ENCODE measurements at regions not wholly inside any gene's neighbourhood (a gene's known extent, or its start where the extent isn't known, plus 50 kb on each side); places are given as distances from the start of the nearest gene placed in this dataset.
"Not testable (repeated sequence)": the region's sequence is repeated elsewhere in the genome, so short reads cannot be mapped to it uniquely, and the experiment has no call there.

DNA sequence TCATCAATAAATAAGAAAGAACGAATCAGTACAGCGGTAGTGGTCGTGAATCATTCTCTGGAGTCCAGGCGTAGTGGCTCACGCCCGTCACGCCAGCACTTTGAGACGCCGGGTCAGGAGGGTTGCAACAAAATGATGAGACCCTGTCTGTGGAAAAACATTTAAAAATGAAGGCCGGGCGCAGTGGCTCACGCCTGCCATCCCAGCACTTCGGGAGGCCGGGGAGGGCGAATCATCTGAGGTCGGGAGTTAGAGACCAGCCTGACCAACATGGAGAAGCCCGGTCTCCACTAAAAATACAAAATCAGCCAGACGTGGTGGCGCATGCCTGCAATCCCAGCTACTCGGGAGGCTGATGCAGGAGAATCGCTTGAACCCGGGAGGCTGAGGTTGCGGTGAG lies 111.8 kb upstream of the ANKRD30BL start:
- not testable (repeated sequence) for FAIRE-seq

DNA sequence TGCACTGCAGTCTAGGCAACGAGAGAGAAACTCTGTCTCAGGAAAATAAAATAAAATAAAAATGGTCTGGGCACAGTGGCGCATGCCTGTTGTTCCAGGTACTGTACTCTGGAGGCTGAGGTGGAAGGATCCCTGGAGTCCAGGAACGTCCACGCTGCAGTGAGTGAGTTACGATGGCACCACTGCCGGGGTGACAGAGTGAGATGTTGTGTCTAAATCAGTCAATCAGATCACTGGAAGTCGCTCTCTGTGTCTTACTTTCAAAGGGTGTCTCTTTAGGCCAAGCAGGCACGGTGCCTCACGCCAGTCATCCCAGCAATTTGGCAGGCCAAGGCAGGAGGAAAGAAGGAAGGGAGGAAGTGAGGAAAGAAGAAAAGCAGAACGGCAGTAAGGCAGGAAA lies 112.2 kb upstream of the ANKRD30BL start:
- no peak for FAIRE-seq

DNA sequence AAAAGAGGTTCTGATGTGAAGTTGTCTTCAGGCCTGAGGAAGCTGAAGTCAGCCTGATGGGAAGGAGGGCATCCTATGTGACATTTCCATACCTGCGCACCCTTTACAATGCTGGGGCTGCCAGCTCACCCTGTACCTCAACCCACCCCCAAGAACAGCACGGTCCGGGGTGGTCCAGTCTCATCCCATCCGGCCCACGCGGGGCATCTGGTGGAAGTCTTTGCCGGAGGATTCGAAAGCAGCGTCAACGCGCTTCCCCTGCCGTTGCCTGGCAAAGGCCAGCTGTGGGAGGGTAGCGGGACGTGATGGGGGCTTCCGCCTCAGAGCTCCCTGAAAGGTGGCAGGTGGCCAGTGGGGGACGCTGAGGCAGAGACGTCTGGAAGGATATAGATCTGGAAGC lies 113.6 kb upstream of the ANKRD30BL start:
- no peak for FAIRE-seq

DNA sequence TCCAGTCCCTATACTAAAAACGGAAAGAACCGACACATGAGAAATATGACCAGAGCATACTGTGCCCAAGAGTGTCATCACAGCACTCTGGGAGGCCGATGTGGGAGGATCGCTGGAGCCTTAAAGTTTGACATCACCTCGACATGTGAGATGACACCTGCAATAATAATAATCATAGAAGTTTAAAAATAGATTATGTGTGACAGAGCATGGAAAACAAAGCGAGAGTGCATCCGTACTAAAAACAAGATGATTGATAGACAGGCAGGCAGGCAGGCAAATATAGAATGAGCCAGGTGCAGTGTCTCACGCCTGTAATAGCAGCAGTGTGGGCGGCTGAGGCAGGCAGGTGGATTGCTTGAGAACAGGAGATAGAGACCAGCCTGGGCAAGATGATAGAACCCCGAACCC lies 114.8 kb upstream of the ANKRD30BL start:
- no peak for FAIRE-seq

DNA sequence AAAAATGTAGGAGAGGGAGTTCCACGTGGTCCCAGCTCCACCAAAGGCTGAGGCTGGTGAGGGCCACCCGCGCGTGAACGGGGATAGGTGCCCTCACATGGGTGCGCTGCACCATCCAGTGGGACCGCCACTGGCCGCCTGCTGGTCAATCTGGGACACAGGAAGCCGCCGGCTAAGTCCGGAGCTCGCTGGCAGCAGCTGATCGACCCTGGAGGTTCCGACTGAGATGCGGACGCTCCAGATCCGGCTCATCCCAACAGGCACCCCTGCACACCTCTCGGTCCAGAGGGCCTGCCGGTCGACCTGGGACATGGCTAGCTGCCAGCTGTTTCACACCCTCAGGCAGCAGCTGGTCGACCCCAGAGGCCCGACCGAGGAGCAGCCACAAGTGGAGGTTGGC lies 116.5 kb upstream of the ANKRD30BL start:
- no peak for FAIRE-seq

DNA sequence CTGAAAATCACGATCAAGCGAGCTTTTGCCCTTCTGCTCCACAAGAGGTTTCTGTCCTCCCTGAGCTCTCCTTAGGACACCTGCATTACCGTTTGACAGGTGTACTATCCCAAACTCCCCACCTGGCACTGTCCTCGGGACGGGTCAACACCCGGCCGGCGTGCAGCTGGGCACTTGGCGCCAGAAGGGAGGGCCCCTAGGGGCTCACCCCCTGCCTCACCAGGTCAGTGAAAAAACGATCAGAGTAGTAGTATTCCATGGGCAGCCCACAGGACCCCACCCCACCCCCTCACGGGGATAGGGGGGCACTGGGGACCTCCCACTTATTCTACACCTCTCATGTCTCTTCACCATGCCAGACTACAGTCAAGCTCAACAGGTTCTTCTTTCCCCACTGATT lies 117.6 kb upstream of the ANKRD30BL start:
- no peak for FAIRE-seq

DNA sequence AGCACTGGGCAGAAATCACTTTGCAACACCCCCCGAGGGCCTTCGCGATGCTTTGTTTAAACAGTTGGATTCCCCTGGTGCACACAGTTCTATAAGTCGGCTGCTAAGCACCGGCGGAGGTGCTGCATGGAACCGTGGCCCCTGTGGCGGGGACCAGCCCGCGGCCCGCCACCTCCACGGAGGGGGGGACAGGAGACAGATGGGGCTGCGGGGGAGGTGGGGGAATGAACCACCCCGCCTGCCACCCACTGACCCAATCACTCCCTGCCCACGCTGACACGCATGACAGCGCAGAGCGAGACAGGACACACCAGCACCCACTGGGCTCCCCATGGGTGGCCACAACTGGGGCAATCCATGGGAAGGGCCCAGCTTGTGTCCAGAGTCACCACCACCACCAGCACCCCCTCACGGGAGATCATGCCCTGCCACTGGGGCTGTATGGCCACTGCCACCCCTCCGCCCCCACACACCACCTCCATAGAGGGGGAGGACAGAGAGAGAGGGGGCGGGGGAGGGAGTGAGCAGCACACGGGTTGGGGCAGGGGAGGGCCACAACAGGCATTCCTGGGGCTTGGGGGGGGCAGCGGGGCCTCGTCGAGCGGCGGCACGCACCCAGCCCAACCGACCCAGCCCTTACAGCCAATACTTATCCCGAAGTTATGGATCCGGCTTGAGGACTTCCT lies 118.3 kb upstream of the ANKRD30BL start:
- FAIRE-seq, result no peak

DNA sequence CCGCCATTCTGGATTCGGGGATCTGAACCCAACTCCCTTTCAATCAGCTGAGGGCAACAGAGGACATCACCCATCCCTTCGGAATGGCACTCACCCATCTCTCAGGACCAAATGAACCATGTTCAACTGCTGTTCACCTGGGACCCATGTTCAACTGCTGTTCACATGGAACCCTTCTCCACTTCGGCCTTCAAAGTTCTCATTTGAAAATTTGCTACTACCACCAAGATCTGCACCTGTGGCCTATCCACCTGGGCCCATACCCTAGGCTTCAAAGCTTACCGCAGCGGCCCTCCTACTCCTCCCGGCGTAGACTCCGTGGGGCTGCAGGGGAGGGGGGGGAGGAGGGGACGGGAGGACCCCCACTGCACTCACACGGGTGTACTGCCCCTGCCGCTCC lies 119.2 kb upstream of the ANKRD30BL start:
- FAIRE-seq, result no peak

DNA sequence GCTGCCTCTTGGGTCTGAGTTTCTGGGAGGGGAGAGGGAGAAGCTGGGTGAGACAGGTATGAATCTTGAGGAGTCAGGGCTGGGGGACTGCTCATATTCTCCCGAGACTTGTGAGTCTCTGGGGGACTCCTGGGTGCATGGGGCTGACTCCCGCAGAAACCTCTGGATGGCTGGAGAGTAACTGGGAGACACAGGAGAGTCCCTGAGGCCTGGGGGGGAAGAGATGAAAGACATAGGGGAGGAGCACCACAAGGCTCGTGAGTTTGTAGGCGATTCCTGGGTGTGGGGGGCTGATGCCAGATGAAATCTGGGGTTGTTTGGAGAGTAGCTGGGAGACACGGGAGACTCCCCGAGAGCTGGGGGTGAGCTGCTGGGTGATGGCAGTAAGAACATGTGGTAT lies 120.4 kb upstream of the ANKRD30BL start:
- not testable (repeated sequence) for FAIRE-seq

DNA sequence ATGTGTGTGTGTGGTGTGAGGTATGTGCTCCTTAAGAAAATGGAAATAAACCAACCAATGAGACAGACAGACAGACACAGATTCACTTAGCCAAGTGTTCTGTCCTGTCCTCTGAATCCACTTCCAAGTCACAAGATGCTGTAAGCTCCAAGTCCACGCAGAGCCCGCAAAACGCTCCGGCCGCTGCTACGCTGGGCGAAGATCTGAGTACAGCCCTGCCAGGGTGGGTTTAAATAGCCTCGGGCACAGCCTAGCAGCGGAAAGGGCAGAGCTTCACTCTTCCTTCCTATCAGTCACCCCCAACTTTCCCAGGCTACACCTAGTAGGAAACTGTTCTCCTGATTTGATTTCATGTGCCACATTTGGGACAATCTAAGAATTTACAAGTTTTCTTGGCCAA lies 121.2 kb upstream of the ANKRD30BL start:
- FAIRE-seq, result no peak

DNA sequence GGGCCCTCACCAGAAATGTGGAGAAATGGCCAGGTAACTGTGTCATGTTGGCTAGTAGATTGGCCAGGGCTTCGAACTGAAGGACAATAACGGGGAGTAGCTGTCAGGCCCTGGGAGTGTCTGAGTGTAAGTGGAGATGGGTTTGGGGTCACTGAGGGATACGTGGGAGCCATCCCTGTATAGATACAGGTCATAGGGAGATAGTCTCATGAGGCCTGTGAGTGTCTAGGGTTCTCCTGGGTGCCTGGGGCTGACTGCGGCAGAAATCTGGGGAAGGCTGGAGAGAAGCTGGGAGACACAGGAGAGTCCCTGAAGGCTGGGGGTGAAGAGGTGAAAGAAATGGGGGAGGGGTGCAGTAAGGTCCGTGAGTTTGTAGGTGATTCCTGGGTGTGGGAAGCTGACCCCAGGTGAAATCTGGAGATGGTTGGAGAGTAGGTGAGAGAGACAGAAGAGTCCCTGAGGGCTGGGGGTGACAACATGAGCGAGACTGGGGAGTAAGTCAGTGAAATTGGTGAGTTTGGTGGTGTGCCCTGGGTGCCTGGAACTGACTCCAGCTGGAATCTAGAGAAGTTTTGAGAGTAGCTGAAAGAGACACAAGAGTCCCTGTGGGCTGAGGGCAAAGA lies 124.6 kb upstream of the ANKRD30BL start:
- not testable (repeated sequence) for FAIRE-seq

DNA sequence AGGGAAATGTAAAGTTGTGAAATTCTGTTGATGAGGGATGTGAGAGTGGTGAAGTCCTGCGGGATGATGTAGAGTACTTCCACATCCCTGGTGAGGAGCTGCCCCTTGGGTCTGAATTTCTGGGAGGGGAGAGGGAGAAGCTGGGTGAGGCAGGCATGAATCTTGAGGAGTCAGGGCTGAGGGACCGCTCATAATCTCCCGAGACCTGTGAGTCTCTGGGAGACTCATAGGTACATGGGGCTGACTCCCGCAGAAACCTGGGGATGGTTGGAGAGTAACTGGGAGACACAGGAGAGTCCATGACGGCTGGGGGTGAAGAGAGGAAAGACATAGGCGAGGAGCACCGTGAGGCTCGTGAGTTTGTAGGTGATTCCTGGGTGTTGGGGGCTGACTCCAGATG lies 126.2 kb upstream of the ANKRD30BL start:
- not testable (repeated sequence) for FAIRE-seq

DNA sequence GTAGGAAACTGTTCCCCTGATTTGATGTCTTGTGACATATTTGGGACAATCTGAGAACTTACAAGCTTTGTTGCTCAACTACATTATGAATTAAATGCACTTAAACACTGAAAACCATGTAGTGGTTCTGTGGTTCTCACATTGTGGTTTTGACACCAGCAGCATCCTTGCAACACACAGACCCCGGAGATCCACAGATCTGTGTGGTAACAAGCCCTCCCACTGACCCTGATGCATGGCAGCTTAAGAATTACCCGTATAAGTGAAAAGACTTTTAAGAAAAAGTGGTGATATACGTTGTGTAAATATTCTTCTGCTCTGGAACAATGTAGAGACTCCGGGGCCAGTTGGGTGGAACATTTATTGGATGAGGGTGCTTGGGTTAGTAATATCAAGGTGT lies 127.4 kb upstream of the ANKRD30BL start:
- FAIRE-seq, result not testable (repeated sequence)

DNA sequence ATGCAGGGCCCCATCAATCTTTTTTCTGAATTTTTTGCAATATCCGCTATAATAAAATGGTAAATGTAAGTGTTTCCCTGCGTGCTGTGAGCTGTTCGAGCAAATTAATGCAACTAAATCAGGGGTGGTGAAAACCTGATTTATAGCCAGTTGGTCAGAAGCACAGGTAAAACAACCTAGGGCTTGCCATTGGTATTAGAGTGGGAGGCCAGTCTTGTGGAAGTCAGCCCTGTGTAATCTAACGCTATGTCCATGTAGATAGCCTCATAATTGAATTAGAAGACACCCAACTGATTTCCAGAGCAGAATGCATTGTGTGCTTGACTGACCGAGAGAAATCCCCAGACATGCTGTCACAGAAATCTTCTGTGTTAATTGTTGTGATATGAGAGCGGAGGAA lies 126.8 kb upstream of the GPR39 start:
- FAIRE-seq, result not testable (repeated sequence)

DNA sequence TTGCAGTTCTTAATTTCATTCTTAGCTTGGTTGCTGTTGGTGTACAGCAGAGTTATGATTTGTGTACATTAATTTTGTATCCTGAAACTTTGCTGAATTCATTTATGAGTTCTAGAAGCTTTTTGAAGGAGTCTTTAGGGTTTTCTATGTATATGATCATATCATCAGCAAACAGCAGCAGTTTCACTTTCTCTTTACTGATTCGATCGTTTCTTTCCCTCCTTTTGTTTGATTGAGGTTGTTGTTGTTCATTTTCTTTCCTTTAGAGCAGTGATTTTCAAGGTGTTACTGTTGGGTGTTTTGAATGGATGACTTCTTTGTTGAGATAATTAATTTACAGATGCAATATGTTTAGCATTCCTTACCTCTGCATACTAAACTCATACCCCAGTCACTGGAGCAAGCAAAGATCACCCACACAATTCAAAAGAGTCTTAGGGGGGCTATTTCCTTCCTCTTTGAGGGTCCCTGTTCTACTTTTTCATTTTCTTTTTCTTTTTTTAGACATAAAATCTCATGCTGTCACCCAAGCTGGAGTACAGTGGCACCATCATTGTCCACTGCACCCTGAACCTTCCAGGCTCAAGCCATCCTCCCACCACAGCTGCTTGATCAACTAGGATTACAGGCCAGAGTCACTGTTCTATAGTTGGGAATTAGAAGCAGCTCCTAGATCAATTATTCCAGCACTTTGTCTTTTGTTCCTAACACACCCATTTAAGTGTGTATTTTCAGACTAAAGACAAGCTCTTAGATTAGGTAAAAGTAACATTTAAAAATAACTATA lies 115.8 kb upstream of the GPR39 start:
- FAIRE-seq, result not testable (repeated sequence)

DNA sequence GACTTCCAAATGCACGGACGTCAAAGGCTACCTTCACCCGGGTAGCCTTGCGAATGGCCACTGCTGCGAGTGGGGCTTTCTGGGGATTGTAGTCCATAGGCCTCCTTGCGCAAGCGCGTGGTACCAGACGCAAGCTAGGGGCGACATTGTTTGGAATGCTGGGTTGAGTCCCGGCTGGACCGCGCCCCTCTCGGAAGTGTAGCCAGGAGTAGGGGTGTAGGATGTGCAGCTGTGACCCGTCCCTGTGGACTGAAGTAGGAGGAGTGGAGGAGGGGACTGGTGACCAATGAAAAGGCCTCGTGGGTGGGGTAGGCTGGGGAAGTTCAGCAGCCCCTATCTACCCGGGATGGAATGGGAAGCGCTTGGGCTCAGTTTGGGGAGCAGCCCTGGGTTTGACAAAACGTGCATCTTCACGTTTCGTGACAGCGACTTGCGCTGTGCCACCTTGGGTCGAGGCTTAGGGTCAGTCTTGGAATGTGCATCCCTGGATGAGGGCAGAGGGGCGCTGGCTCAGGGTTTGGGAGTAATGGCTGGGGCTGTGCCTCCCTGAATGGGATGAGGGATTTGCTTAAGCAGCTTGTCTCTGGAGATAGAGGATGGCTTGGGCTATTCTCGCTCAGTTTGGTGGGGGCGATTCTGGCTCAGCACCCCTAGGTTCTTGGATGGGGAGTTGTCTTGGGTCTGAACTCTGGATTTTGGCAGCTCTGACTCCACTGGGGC lies 111.8 kb upstream of the GPR39 start:
- not testable (repeated sequence) for FAIRE-seq

DNA sequence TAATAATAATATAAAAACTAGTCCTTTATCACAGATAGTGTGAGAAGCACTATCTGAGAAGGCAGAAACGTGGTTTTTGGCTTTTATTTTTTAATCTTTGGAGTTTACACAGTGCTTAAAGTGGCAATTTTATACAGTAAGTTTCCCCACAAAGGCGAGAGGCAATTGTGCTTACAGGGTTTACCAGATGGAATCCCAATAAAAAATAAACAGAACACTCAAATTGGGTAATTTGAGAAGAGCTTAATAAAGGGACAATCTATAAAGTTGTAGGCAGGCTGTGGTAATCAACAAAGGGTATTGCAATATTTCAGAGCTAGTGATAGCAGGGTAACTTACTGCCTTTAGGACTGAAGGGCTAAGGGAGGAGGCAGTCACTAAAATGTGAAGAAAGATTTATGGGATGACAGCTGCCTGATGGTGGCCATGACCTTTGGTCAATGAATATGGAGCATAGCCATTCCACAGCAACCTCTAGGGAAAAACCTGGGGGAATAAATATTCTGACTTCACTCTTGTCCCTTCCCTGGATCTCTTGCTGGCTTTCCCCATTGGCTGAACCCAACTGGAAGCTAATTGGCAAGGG lies 108.9 kb upstream of the GPR39 start:
- not testable (repeated sequence) for FAIRE-seq

DNA sequence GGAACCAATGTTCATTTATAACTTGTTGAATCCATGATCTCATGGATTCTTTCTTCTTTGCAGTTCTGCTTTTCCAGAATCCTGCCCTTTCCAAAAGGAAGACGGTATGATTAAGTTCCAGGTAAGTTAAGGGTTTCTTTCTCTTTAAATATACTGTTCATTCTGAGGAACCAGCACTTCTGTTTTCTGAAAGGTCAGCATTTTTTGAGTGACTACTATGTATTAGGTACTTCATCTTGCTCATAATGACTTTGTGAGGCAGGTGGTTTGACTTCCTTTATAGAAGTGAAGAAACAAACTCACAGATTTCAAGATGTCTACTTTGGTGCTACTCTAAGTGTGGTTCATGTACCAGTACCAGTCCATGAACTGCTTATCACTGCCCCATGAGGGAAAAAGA lies 107.4 kb upstream of the GPR39 start:
- FAIRE-seq, result not testable (repeated sequence)

DNA sequence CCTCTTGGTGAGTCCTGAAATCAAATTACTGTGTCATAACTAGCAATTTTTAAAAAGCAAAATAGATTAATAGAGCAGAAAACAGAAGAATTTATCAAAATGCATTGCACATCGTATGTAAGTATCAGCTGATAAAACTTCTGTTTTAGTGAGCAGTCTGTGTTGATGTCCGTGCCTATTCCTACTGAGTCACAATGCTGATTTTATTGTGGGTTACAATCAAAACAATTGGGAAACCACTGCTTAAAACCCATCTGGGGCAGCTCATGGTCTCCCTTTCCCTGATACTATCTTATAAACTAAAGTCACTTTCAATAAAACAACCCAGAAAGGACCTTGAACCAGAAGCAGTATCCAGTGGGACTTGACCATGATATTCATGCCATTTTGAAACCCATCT lies 101.1 kb upstream of the GPR39 start:
- FAIRE-seq, result not testable (repeated sequence)

DNA sequence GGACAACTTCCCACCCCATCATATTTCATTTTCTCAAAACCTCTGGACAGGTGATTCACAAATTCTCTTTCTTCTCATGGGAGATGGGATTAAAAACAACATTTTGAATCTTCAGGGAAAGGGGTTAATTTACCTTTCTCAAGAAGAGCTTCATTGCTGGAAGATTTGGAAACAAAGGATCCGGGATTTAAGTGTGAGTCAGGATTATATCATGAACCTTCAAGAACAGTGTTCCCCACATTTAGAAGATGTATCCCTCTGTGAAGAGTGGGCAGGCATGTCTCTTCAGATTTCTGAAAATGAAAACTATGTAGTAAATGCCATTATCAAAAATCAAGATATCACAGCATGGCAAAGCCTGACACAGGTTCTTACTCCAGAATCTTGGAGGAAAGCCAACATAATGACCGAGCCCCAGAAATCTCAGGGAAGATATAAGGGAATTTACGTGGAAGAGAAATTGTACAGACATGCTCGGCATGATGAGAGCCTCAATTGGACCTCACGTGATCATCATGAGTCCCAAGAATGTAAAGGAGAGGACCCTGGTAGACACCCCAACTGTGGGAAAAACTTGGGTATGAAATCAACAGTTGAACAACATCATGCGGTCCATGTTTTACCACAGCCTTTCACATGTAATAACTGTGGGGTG lies 99.5 kb upstream of the GPR39 start:
- FAIRE-seq, result not testable (repeated sequence)

DNA sequence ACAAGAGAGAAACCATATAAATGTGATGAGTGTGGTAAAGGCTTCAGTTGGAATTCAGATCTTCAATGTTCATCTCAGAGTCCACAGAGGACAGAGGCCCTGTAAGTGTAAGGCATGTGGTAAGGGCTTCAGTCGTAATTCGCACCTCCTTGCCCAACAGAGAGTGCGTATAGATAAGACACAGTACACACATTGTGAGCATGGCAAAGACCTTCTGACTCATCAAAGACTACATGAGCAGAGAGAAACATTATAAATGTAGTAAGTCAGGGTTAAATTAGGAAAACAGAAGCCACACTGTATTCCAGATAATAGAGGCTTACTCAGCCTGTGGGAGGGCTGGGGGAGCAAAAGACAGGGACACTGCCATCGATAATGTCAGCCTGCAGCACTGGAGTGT lies 98.1 kb upstream of the GPR39 start:
- not testable (repeated sequence) for FAIRE-seq

DNA sequence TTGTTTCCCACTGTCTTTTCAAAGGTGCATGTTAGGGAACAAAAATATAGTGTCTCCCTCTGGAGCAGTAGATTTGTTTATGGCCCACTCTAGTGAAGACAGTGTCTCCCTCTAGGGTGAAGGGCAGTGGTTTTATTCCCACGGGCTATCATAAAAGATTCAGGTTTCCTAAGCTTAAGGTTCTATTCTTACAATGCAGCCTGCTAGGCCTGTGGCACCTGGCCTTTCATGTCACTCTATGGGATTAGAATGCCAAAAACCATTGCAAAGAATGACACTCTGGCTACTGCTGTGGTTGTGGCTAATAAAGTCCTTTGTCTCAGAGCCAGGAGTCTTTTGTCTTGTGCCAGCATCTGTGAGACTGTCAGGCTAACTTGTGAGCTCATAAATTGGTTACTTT lies 92.6 kb upstream of the GPR39 start:
- FAIRE-seq, result not testable (repeated sequence)
